IMR-90 (cell line): ENCODE measurements at regions not wholly inside any gene's neighbourhood (a gene's known extent, or its start where the extent isn't known, plus 50 kb on each side); places are given as distances from the start of the nearest gene placed in this dataset.

Source experiments
- FOS ChIP-seq: fragments of 150-350 bp; IDR thresholded peaks from 2 replicates; pipeline ENCODE4 v1.6.1; 2016; ENCODE audit warnings: low read depth, low read length
- POLR2A ChIP-seq: IDR thresholded peaks from 2 replicates; pipeline ENCODE4 v1.6.1; 2012; ENCODE audit warnings: mild to moderate bottlenecking, low read depth, low read length
- RCOR1 ChIP-seq: IDR thresholded peaks from 2 replicates; pipeline ENCODE4 v1.6.1; 2012; ENCODE audit warnings: mild to moderate bottlenecking, low read length, improper control_type of control experiment; ENCODE audit not compliant: insufficient replicate concordance
- TF ChIP-seq, protein P1 (sequence below): conservative IDR thresholded peaks from 2 replicates; pipeline ENCODE4 v1.5.1; 2012; ENCODE audit warnings: mild to moderate bottlenecking, low read depth, low read length, improper control_type of control experiment

DNA sequence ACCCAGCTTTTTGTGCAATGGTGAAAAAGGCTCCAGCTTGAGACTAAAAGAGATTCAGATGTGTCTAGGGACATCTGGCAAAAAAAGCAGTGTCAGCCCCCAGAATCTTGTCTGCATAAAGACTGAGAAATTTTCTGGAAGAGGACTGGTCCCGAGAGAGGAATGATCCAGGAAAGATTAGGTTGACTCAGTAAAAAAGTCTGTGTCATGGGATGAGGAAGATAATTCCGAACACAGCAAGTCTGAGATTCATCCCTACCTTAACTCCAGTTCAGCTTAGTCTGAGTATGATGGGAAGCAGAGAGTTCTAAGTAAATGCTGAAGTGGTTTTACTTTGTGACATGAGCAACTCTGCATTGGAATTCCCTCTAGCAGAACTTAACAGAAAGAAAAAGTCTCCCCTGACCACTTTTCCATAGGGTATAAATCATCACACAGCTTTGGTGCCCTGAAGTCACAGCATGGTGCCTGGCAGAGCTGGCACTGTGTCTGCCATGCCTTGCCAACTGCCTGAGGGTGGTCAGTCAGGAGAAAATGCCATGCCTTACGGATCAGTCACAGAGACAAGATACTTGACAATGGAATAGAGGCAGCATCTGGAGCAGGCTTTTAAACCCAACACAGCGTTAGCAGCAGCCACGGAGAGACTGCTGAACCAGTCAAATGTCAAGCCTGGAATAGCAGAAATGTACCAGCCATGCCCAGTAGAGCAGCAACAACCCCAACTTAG is 153.4 kb downstream of the ZC3H11B start:
- TF ChIP-seq RCOR1 = no peak
- no peak for TF ChIP-seq POLR2A
- TF ChIP-seq, protein P1, sequence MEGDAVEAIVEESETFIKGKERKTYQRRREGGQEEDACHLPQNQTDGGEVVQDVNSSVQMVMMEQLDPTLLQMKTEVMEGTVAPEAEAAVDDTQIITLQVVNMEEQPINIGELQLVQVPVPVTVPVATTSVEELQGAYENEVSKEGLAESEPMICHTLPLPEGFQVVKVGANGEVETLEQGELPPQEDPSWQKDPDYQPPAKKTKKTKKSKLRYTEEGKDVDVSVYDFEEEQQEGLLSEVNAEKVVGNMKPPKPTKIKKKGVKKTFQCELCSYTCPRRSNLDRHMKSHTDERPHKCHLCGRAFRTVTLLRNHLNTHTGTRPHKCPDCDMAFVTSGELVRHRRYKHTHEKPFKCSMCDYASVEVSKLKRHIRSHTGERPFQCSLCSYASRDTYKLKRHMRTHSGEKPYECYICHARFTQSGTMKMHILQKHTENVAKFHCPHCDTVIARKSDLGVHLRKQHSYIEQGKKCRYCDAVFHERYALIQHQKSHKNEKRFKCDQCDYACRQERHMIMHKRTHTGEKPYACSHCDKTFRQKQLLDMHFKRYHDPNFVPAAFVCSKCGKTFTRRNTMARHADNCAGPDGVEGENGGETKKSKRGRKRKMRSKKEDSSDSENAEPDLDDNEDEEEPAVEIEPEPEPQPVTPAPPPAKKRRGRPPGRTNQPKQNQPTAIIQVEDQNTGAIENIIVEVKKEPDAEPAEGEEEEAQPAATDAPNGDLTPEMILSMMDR = no peak
- TF ChIP-seq FOS = no peak
